Thoracic aorta (tissue), 2 donors: ENCODE measurements at regions not wholly inside any gene's neighbourhood (a gene's known extent, or its start where the extent isn't known, plus 50 kb on each side); places are given as distances from the start of the nearest gene placed in this dataset.

Source experiments
- ATAC-seq: fragments of 150-250 bp; one replicate; pipeline ENCODE4 v1.8.0; 2017; ENCODE audit warnings: low read depth; ENCODE audit not compliant: insufficient number of reproducible peaks, low FRiP score
- DNase-seq: peaks from one replicate; pipeline ENCODE4 v3.0.0-alpha.2; 2020; ENCODE audit warnings: low spot score
- H3K27ac ChIP-seq, 2 donors: fragments of 200-600 bp; sonication (generic); 1 replicate in 1 of 2; 2 replicates in 1 of 2; pipeline ENCODE4 v1.5.1; 2016; ENCODE audit warnings: mild to moderate bottlenecking in 2 of 2, moderate library complexity in 2 of 2
- H3K27me3 ChIP-seq: fragments of 200-600 bp; sonication (generic); replicated peaks from 2 replicates; pipeline ENCODE4 v1.6.0; 2016; ENCODE audit warnings: mild to moderate bottlenecking; ENCODE audit not compliant: insufficient read depth
- H3K36me3 ChIP-seq: fragments of 200-600 bp; sonication (generic); one replicate; pipeline ENCODE4 v1.5.1; 2016
- H3K4me1 ChIP-seq, 2 donors: fragments of 200-600 bp; sonication (generic); 1 replicate in 1 of 2; 2 replicates in 1 of 2; pipeline versions ENCODE4 v1.5.1 to v1.6.0; 2016; ENCODE audit warnings: low read depth in 2 of 2, mild to moderate bottlenecking in 1 of 2; ENCODE audit not compliant: control insufficient read depth in 1 of 2
- H3K4me3 ChIP-seq: fragments of 200-600 bp; sonication (generic); 2 replicates; pipeline ENCODE4 v1.5.1; 2016; ENCODE audit warnings: mild to moderate bottlenecking
- H3K9me3 ChIP-seq: fragments of 200-600 bp; sonication (generic); 2 replicates; pipeline ENCODE4 v1.5.1; 2016
- TF ChIP-seq, protein P1 (sequence below): fragments of 200-600 bp; sonication (generic); IDR thresholded peaks from one replicate; pipeline ENCODE4 v1.5.1; 2019; ENCODE audit warnings: antibody characterized with exemption

DNA sequence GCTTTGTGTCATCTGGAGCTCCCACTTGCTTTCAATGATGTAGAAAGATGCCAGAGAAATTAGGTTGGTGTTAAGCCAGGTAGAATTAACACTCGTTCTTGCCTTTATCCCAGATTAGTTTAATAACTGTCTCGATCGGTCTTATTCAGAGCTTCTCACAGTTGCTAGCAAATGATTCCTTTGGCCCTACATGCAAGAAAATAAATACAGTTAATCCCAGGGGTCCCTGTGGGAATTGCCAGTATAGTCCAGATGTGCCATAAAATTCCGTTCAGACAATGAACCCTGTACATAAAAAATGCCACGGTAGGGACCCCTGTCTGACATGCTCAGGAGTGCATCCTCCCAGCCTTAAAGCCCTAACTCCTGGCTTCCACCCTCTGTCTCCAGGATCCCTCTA, 207.5 kb downstream of the ARHGAP12 start:
- ATAC-seq = no peak
- Histone ChIP-seq H3K27ac (no peak overlapping the region), H3K27me3 (no peaks in the 10 kb centered on the region), H3K4me1 (no peaks in the 10 kb centered on the region), H3K4me3 (no peak overlapping the region), H3K36me3 (no peaks in the 10 kb centered on the region), H3K9me3 (no peaks in the 10 kb centered on the region)
- TF ChIP-seq, protein P1, sequence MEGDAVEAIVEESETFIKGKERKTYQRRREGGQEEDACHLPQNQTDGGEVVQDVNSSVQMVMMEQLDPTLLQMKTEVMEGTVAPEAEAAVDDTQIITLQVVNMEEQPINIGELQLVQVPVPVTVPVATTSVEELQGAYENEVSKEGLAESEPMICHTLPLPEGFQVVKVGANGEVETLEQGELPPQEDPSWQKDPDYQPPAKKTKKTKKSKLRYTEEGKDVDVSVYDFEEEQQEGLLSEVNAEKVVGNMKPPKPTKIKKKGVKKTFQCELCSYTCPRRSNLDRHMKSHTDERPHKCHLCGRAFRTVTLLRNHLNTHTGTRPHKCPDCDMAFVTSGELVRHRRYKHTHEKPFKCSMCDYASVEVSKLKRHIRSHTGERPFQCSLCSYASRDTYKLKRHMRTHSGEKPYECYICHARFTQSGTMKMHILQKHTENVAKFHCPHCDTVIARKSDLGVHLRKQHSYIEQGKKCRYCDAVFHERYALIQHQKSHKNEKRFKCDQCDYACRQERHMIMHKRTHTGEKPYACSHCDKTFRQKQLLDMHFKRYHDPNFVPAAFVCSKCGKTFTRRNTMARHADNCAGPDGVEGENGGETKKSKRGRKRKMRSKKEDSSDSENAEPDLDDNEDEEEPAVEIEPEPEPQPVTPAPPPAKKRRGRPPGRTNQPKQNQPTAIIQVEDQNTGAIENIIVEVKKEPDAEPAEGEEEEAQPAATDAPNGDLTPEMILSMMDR = no peak
- no peak for DNase-seq

DNA sequence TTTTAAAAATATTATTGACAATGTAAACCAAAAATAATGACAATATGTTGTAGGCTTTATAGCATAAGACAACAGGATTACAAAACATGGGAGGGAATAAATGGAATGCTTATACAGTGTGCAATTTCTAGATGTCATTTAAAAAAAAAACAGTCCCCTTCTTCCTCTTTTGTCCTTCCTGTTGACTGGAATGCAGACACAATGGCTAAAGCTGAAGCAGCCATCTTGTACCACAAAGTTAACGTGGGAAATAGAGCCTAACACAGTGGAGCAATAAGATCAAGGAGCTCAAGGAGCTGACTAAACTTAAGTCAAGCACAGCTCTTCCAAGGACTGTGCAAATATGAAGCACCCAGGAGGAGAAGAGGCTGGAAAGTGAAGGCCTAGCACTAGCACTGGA, 208.1 kb downstream of the ARHGAP12 start:
- DNase-seq = no peak
- no peak overlapping the region for H3K4me3 ChIP-seq

DNA sequence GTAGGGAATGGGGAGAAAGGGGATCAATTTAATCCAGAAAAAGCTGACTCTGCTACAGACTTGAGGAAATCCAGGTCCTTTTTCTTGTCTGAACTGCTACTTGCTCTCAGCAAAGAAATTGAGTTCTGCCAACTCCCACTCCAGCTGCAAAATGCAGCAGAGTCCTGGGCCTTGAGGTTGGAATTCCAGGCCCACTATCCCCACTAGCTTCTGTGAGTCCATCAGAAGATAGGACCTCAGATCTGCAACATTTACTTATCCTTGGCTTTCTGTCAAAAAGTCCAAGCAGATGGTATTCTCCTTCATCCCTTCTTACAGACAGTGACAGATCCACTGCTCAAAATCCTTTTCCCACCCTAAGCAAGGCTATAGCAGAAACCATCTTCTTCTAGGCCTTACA, 219.2 kb downstream of the ARHGAP12 start:
- Histone ChIP-seq H3K36me3 (no peaks in the 10 kb centered on the region), H3K9me3 (peaks cover 17% of the 10 kb centered on the region), H3K4me3 (no peak overlapping the region), H3K27ac (peak overlapping the region in 1 of 2 donors; percentile 65), H3K27me3 (no peaks in the 10 kb centered on the region), H3K4me1 (peaks cover 15 to 32% of the 10 kb centered on the region in 2 donors)
- ATAC-seq (no peak), DNase-seq (no peak)
- TF ChIP-seq, protein P1 = no peak

More for the DNA sequence above, 208.1 kb downstream of the ARHGAP12 start:
- no peaks in the 10 kb centered on the region for H3K36me3 ChIP-seq
- H3K9me3 ChIP-seq = no peaks in the 10 kb centered on the region
- no peaks in the 10 kb centered on the region for H3K27me3 ChIP-seq
- no peak for ATAC-seq
- H3K27ac ChIP-seq = no peak overlapping the region
- TF ChIP-seq, protein P1 = no peak
- no peaks in the 10 kb centered on the region for H3K4me1 ChIP-seq

DNA sequence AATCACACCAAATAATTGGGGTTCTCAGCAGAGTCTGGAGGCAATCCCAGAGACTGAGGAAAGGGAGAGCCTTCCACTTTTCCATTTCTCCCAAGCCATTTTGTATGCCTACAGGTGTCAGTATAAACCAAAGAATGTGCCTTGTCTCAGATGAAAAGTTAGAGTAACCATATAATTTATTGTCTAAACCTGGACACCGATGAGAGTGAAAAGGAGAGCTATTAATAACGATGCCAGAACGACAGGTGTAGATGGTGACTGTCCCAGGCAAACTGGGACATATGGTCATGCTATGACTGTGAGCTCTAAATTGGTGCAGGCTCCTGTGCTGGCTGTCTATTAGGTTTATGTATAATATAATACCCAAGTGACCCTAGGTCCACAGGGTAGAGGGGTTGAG, 219.6 kb downstream of the ARHGAP12 start:
- Histone ChIP-seq H3K9me3 (peaks cover 17% of the 10 kb centered on the region), H3K27ac (peak overlapping the region in 1 of 2 donors; percentile 65), H3K4me3 (no peak overlapping the region), H3K4me1 (peaks cover 15 to 32% of the 10 kb centered on the region in 2 donors), H3K36me3 (no peaks in the 10 kb centered on the region), H3K27me3 (no peaks in the 10 kb centered on the region)
- ATAC-seq = no peak
- DNase-seq = no peak
- TF ChIP-seq, protein P1 = no peak

DNA sequence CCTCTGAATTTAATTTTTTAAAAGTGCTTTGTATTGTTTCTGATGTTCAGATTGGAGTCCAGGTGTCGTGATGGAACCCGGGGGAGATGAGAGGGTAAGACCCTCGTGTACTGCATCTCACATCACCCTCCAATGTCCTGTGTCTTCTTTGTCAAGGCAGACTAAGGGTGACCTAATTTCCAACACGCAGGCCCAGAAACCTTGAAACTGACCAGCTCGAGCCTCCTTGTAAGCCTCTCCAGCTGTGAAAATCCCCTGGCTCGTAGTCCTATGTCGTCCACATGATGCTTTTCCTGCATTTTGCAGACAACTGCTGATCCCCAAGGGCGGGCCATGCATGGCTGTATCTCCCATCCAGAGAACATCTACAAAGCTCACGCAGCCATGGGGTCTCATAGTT, 220.2 kb downstream of the ARHGAP12 start:
- H3K36me3 ChIP-seq = no peaks in the 10 kb centered on the region
- peaks cover 17% of the 10 kb centered on the region for H3K9me3 ChIP-seq
- H3K27ac ChIP-seq = peak overlapping the region; percentile 46 to 65
- H3K27me3 ChIP-seq = no peaks in the 10 kb centered on the region
- ATAC-seq = no peak
- TF ChIP-seq, protein P1 = no peak
- peak overlapping the region; percentile 57 for H3K4me3 ChIP-seq
- no peak for DNase-seq
- peaks cover 15 to 32% of the 10 kb centered on the region in 2 donors for H3K4me1 ChIP-seq
